Breast epithelium (tissue), 4 donors: ENCODE measurements at regions not wholly inside any gene's neighbourhood (a gene's known extent, or its start where the extent isn't known, plus 50 kb on each side); places are given as distances from the start of the nearest gene placed in this dataset.

ENCODE experiments used
- DNase-seq, 2 donors: peaks; one replicate each; pipeline ENCODE4 v3.0.0-alpha.2; 2019; ENCODE audit warnings: low spot score in 2 of 2
- H3K27ac ChIP-seq, 2 donors: fragments of 200-600 bp; sonication (generic) in 1 of 2; one replicate each; pipeline ENCODE4 v1.5.1; 2016 to 2019; ENCODE audit warnings: mild to moderate bottlenecking in 1 of 2
- H3K27me3 ChIP-seq, 2 donors: fragments of 200-600 bp; sonication (generic) in 1 of 2; one replicate each; pipeline versions ENCODE4 v1.5.1 to v1.6.0; 2017 to 2019; ENCODE audit warnings: control low read depth in 1 of 2, mild to moderate bottlenecking in 1 of 2
- H3K36me3 ChIP-seq: fragments of 200-600 bp; one replicate; pipeline ENCODE4 v1.5.1; 2019
- H3K4me1 ChIP-seq, 2 donors: fragments of 200-600 bp; sonication (generic); one replicate each; pipeline ENCODE4 v1.5.1; 2016 to 2019; ENCODE audit warnings: control low read depth in 1 of 2
- H3K4me3 ChIP-seq, 3 donors: fragments of 200-600 bp; sonication (generic); 1 replicate in 2 of 3; 2 replicates in 1 of 3; pipeline ENCODE4 v1.5.1; 2016 to 2019; ENCODE audit warnings: mild to moderate bottlenecking in 3 of 3, moderate library complexity in 2 of 3
- H3K9me3 ChIP-seq, 2 donors: fragments of 200-600 bp; sonication (generic) in 1 of 2; one replicate each; pipeline ENCODE4 v1.5.1; 2016 to 2019; ENCODE audit warnings: control low read depth in 1 of 2
- POLR2A ChIP-seq: fragments of 450-650 bp; IDR thresholded peaks from one replicate; pipeline ENCODE4 v1.6.1; 2016; ENCODE audit warnings: antibody characterized with exemption, mild to moderate bottlenecking, moderate library complexity
- POLR2AphosphoS5 ChIP-seq, 3 donors: sonication (generic); formaldehyde crosslinking; IDR thresholded peaks; one replicate each; pipeline ENCODE4 v1.6.1; 2017; ENCODE audit warnings: antibody characterized with exemption in 3 of 3
- intact Hi-C: fragments of 100-400 bp; cut with DNase I; formaldehyde crosslinking; loops from one replicate; pipeline ENCODE4 v1.15.1; 2023; ENCODE audit warnings: low total_unique reads
- TF ChIP-seq, protein P1 (sequence below), 3 donors: fragments of 450-650 bp; IDR thresholded peaks; one replicate each; pipeline ENCODE4 v1.5.1; 2016 to 2017; ENCODE audit warnings: antibody characterized with exemption in 3 of 3, mild to moderate bottlenecking in 3 of 3, moderate library complexity in 3 of 3

DNA sequence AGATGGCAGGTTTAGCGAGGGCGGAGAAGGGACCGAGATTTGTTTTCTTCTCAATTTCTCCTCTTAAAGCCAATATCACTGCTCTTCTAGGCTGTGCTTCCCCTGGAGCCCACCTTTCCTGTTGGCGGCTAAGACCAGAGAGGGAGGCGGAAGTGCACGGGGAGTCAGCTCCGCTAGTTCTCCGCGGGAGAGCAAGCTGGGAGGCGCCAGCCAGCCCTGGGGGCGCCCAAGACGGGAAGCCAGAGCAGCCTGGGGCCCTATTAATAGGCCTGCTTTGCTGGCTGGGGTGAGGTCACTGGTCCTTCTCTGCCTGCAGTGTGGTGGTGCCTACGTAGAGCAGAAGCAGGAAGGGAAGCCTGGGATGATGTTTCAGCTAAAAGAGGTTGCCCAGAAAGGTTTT, 61.6 kb downstream of the LSM5 start:
- intact Hi-C loops: no loop called here
- no peak overlapping the region for H3K27ac ChIP-seq
- H3K36me3 ChIP-seq: no peaks in the 10 kb centered on the region
- peaks cover 6 to 49% of the 10 kb centered on the region in 2 donors for H3K27me3 ChIP-seq
- no peaks in the 10 kb centered on the region for H3K4me1 ChIP-seq
- no peak overlapping the region for H3K4me3 ChIP-seq
- peaks cover 5 to 14% of the 10 kb centered on the region in 2 donors for H3K9me3 ChIP-seq
- no peak for DNase-seq
- TF ChIP-seq, protein P1, sequence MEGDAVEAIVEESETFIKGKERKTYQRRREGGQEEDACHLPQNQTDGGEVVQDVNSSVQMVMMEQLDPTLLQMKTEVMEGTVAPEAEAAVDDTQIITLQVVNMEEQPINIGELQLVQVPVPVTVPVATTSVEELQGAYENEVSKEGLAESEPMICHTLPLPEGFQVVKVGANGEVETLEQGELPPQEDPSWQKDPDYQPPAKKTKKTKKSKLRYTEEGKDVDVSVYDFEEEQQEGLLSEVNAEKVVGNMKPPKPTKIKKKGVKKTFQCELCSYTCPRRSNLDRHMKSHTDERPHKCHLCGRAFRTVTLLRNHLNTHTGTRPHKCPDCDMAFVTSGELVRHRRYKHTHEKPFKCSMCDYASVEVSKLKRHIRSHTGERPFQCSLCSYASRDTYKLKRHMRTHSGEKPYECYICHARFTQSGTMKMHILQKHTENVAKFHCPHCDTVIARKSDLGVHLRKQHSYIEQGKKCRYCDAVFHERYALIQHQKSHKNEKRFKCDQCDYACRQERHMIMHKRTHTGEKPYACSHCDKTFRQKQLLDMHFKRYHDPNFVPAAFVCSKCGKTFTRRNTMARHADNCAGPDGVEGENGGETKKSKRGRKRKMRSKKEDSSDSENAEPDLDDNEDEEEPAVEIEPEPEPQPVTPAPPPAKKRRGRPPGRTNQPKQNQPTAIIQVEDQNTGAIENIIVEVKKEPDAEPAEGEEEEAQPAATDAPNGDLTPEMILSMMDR (IDR thresholded peaks at IDR 0.05): no peak
- TF ChIP-seq POLR2A: no peak
- no peak for TF ChIP-seq POLR2AphosphoS5 (IDR thresholded peaks at IDR 0.05)

DNA sequence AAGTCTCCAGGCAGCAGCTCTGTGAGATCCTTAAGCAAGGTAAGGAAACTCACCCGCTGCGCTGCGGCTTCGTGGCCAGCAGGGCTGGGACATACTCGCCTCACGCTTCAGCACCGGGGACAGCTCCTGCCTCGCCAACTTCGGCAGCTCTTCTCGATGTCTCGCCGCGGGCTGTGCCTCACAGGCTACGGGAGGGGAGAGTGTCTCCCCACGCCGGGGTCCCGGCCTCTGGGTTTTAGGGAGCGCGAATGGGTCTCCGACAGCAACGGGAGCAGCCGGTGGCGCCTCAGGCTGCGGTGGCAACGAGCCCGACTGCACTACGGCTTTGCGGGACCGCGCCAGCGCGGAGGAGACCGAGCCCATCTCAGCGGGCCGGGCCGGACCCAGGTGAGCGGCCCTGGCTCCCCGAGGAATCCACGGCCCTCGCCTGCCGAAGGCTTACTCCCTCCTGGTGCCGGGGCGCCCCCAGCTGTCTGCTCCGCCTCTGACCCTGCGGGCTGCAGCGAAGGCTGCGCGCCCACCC, 62.4 kb downstream of the LSM5 start:
- no peak overlapping the region for H3K27ac ChIP-seq
- peak overlapping the region in 1 of 3 donors; percentile 34 for H3K4me3 ChIP-seq
- H3K9me3 ChIP-seq: peaks cover 5 to 14% of the 10 kb centered on the region in 2 donors
- H3K36me3 ChIP-seq: no peaks in the 10 kb centered on the region
- TF ChIP-seq POLR2AphosphoS5 (IDR thresholded peaks at IDR 0.05): no peak
- TF ChIP-seq, protein P1 (IDR thresholded peaks at IDR 0.05): peak in 2 of 3 donors; percentile 29 to 30
- H3K4me1 ChIP-seq: no peaks in the 10 kb centered on the region
- peaks cover 6 to 49% of the 10 kb centered on the region in 2 donors for H3K27me3 ChIP-seq
- intact Hi-C loops: no loop called here
- DNase-seq: peak; percentile 23 to 55

DNA sequence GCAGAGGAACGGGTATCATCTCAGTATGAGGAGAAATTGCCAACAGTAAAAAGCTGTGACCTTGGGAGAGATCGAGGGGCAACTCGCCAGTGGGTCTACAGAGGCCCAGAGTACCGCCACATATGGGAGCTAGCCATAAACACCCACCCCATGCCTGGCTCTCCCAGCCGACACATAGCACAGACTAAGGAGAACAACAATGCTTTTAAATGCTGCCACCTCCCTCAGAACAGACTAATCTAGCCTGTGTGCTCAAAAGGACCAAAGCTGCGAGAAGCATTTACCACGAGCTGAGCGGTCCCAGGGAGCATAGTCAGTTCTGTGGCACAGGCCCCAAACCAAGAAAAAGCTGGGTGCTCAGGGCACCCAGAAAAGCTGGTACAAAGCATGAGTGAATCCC, 73.3 kb downstream of the LSM5 start:
- Histone ChIP-seq H3K27ac (no peak overlapping the region), H3K9me3 (no peaks in the 10 kb centered on the region), H3K27me3 (no peaks in the 10 kb centered on the region), H3K4me1 (no peaks in the 10 kb centered on the region), H3K4me3 (no peak overlapping the region), H3K36me3 (no peaks in the 10 kb centered on the region)
- no peak for DNase-seq
- intact Hi-C loops: no loop called here
- no peak for TF ChIP-seq POLR2AphosphoS5 (IDR thresholded peaks at IDR 0.05)
- TF ChIP-seq, protein P1 (IDR thresholded peaks at IDR 0.05): no peak
- TF ChIP-seq POLR2A: no peak

DNA sequence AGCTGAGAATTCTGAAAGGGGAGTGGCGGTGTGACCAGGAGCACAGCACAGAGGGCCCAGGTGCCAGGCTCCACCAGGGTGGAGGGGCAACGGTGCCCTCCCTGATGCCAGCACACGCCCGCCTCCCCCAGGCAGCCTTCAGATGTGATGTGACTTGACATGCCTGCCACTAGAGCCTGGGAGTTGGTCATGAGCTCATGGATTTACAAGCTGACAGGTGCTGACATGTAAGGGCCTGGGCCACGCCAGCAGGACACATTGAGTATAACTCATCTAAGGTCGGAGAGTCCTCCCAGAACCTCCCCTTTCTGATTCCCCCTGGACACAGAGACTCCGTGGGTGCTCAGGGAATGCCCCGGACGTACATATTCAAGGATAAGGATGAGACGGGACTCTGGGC, 74.2 kb downstream of the LSM5 start:
- TF ChIP-seq, protein P1 (IDR thresholded peaks at IDR 0.05): no peak
- TF ChIP-seq POLR2A: no peak
- no peak overlapping the region for H3K27ac ChIP-seq
- H3K36me3 ChIP-seq: no peaks in the 10 kb centered on the region
- H3K9me3 ChIP-seq: no peaks in the 10 kb centered on the region
- H3K4me1 ChIP-seq: no peaks in the 10 kb centered on the region
- no peaks in the 10 kb centered on the region for H3K27me3 ChIP-seq
- no peak for DNase-seq
- no peak overlapping the region for H3K4me3 ChIP-seq
- intact Hi-C loops: no loop called here

DNA sequence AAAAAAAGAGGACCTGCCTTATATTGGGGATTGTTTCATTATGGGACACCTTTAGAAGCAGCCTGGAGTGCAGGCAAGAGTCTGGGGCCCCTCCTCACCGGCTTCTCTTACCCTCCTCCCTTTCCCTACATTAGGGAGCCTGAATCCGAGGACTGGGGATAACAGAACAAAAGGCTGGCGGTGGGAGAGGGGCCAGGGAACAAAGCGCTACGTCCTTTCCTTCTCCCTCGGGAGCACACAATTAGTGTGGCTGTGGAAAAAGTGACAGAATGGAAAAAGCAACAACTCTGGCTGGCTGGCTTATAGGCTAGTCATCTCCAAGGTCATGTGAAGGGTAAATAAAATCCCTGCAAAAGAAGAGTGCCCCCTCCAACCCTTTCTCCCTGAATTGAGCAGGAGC, 74.7 kb downstream of the LSM5 start:
- no peak overlapping the region for H3K4me3 ChIP-seq
- intact Hi-C loops: no loop called here
- TF ChIP-seq POLR2A (no peak), POLR2AphosphoS5 (IDR thresholded peaks at IDR 0.05) (no peak)
- TF ChIP-seq, protein P1 (IDR thresholded peaks at IDR 0.05): no peak

More for the DNA sequence above, 74.7 kb downstream of the LSM5 start:
- no peaks in the 10 kb centered on the region for H3K9me3 ChIP-seq
- DNase-seq: no peak
- H3K4me1 ChIP-seq: no peaks in the 10 kb centered on the region
- H3K36me3 ChIP-seq: no peaks in the 10 kb centered on the region
- no peak overlapping the region for H3K27ac ChIP-seq
- H3K27me3 ChIP-seq: no peaks in the 10 kb centered on the region
